IMR-90 (cell line): ENCODE measurements at regions not wholly inside any gene's neighbourhood (a gene's known extent, or its start where the extent isn't known, plus 50 kb on each side); places are given as distances from the start of the nearest gene placed in this dataset.

Source experiments
- ATAC-seq: fragments of 200-7000 bp; cut with Tn5 transposase; 2 replicates; pipeline ENCODE4 v1.9.1; 2020; ENCODE audit warnings: low read depth, mild to moderate bottlenecking, moderate library complexity
- BruUV-seq: library from RNA; stranded (reverse); fragments of 400-500 nt; replicated peaks from 2 replicates; lab custom pipeline; 2021; lab: Mats Ljungman, UMichigan
- CTCF ChIA-PET: fragments of 300-600 bp; formaldehyde crosslinking; extraction: SDS; loops from one replicate; lab custom pipeline; 2021; ENCODE audit warnings: antibody characterized with exemption; lab: Yijun Ruan, JAX
- POLR2A ChIA-PET: fragments of 300-600 bp; sonication (Branson Sonifier 250); formaldehyde crosslinking; loops from one replicate; lab custom pipeline; 2022; ENCODE audit warnings: antibody characterized with exemption; ENCODE audit not compliant: unreplicated experiment; lab: Charles Lee
- DNase-seq: peaks from one replicate; pipeline ENCODE4 v3.0.0; 2013
- H2AFZ ChIP-seq: replicated peaks from 2 replicates; pipeline ENCODE3; 2013; ENCODE audit warnings: low read length, mild to moderate bottlenecking; ENCODE audit not compliant: poor library complexity
- H2AK5ac ChIP-seq: 2 replicates; pipeline ENCODE4 v1.6.1; 2013; ENCODE audit warnings: low read depth, low read length, inconsistent platforms
- H2AK9ac ChIP-seq: replicated peaks from 2 replicates; pipeline ENCODE3; 2013; ENCODE audit warnings: mild to moderate bottlenecking, low read depth, low read length, moderate library complexity; ENCODE audit not compliant: poor library complexity
- H2BK120ac ChIP-seq: 2 replicates; pipeline ENCODE4 v1.6.1; 2013; ENCODE audit warnings: low read depth, low read length, inconsistent platforms
- H2BK15ac ChIP-seq: 3 replicates; pipeline ENCODE4 v1.6.1; 2013; ENCODE audit warnings: low read depth, low read length, inconsistent platforms
- H2BK20ac ChIP-seq: 2 replicates; pipeline ENCODE4 v1.6.1; 2013; ENCODE audit warnings: low read depth, mild to moderate bottlenecking, inconsistent platforms, low read length, moderate library complexity
- H2BK5ac ChIP-seq: 2 replicates; pipeline ENCODE4 v1.6.1; 2013; ENCODE audit warnings: mild to moderate bottlenecking, low read depth, low read length, inconsistent platforms; ENCODE audit not compliant: poor library complexity, severe bottlenecking
- H3K14ac ChIP-seq: replicated peaks from 2 replicates; pipeline ENCODE4 v1.6.1; 2013; ENCODE audit warnings: low read depth, low read length, inconsistent platforms
- H3K18ac ChIP-seq: 2 replicates; pipeline ENCODE4 v1.6.1; 2013; ENCODE audit warnings: low read depth, low read length, control low read depth
- H3K23ac ChIP-seq: 2 replicates; pipeline ENCODE4 v1.6.1; 2013; ENCODE audit warnings: low read depth, low read length, inconsistent platforms
- H3K27ac ChIP-seq: 2 replicates; pipeline ENCODE4 v1.5.1; 2013; ENCODE audit warnings: mild to moderate bottlenecking, control low read depth, low read length; ENCODE audit not compliant: insufficient read depth
- H3K27me3 ChIP-seq: 2 replicates; pipeline ENCODE4 v1.6.1; 2013; ENCODE audit warnings: low read length; ENCODE audit not compliant: control insufficient read depth, insufficient read depth
- H3K36me3 ChIP-seq: 2 replicates; pipeline ENCODE4 v1.6.1; 2013; ENCODE audit warnings: low read length, mixed read lengths; ENCODE audit not compliant: control insufficient read depth, insufficient read depth
- H3K4ac ChIP-seq: 2 replicates; pipeline ENCODE4 v1.6.1; 2013; ENCODE audit warnings: low read depth, low read length, inconsistent platforms
- H3K4me1 ChIP-seq: 2 replicates; pipeline ENCODE4 v1.6.1; 2013; ENCODE audit warnings: low read length, mixed read lengths; ENCODE audit not compliant: control insufficient read depth, insufficient read depth
- H3K4me2 ChIP-seq: 2 replicates; pipeline ENCODE4 v1.6.1; 2013; ENCODE audit warnings: low read depth, mild to moderate bottlenecking, control low read depth, low read length, moderate library complexity
- H3K4me3 ChIP-seq: 2 replicates; pipeline ENCODE4 v1.5.1; 2013; ENCODE audit warnings: low read depth, mild to moderate bottlenecking, control low read depth, low read length, moderate library complexity; ENCODE audit not compliant: insufficient read depth
- H3K56ac ChIP-seq: 2 replicates; pipeline ENCODE4 v1.6.1; 2013; ENCODE audit warnings: low read length, inconsistent platforms; ENCODE audit not compliant: insufficient read depth; ENCODE audit errors: extremely low read depth
- H3K79me1 ChIP-seq, 2 experiments: 2 replicates each; pipeline ENCODE4 v1.6.1; 2013; ENCODE audit warnings: low read length in 2 of 2, inconsistent platforms in 1 of 2, low read depth in 1 of 2
- H3K9ac ChIP-seq: 2 replicates; pipeline ENCODE4 v1.6.1; 2013; ENCODE audit warnings: low read depth, low read length, control low read depth
- H3K9me1 ChIP-seq: 2 replicates; pipeline ENCODE4 v1.6.1; 2013; ENCODE audit warnings: low read length, inconsistent platforms; ENCODE audit not compliant: insufficient read depth
- H3K9me3 ChIP-seq: 2 replicates; pipeline ENCODE4 v1.6.1; 2013; ENCODE audit warnings: low read length; ENCODE audit not compliant: control insufficient read depth, insufficient read depth
- H4K20me1 ChIP-seq: 2 replicates; pipeline ENCODE4 v1.6.1; 2013; ENCODE audit warnings: low read length, inconsistent platforms; ENCODE audit not compliant: insufficient read depth
- H4K5ac ChIP-seq: 2 replicates; pipeline ENCODE4 v1.6.1; 2013; ENCODE audit warnings: mild to moderate bottlenecking, low read depth, low read length, control low read depth
- H4K8ac ChIP-seq, 2 experiments: 2 replicates each; pipeline ENCODE4 v1.6.1; 2013; ENCODE audit warnings: low read depth in 2 of 2, low read length in 2 of 2, control low read depth in 1 of 2, inconsistent platforms in 1 of 2
- H4K91ac ChIP-seq: 2 replicates; pipeline ENCODE4 v1.6.1; 2013; ENCODE audit warnings: low read depth, low read length, inconsistent platforms; ENCODE audit not compliant: insufficient read depth
- CHD1 ChIP-seq: IDR thresholded peaks from 2 replicates; pipeline ENCODE4 v1.6.1; 2012; ENCODE audit warnings: low read depth, low read length, improper control_type of control experiment
- CTCF ChIP-seq: conservative IDR thresholded peaks from 2 replicates; pipeline ENCODE4 v1.5.1; 2012; ENCODE audit warnings: mild to moderate bottlenecking, low read depth, low read length, improper control_type of control experiment
- ELK1 ChIP-seq: fragments of 150-350 bp; IDR thresholded peaks from 2 replicates; pipeline ENCODE4 v1.6.1; 2016; ENCODE audit warnings: low read depth, mild to moderate bottlenecking, low read length, moderate library complexity, borderline replicate concordance
- RFX5 ChIP-seq: IDR thresholded peaks from 2 replicates; pipeline ENCODE4 v1.8.0; 2012; ENCODE audit warnings: low read depth, mild to moderate bottlenecking, low read length, moderate library complexity
- WGBS, 2 experiments: methylation state at CpG; one replicate each; pipeline versions ENCODE4 v1.1.5 to v1.1.7; 2013; ENCODE audit warnings: missing lambda C conversion rate in 2 of 2; ENCODE audit not compliant: insufficient read length in 1 of 2; ENCODE audit errors: extremely low coverage in 2 of 2; 5-methylcytosine and 5-hydroxymethylcytosine counted together
- dilution Hi-C: fragments of 300-500 bp; cut with HindIII; formaldehyde crosslinking; loops from one replicate; pipeline ENCODE4 v1.14.3; 2018; ENCODE audit warnings: low sequenced_read_pairs; ENCODE audit not compliant: unreplicated experiment
- in situ Hi-C: fragments of 300-500 bp; cut with MboI; formaldehyde crosslinking; loops from 3 replicates; pipeline ENCODE4 v1.14.3; 2019; ENCODE audit warnings: low sequenced_read_pairs, inconsistent platforms, mixed read lengths
- intact Hi-C: fragments of 100-400 bp; cut with micrococcal nuclease; formaldehyde crosslinking; loops from 2 replicates; pipeline ENCODE4 v1.10.0; 2022

- H3K4me2 ChIP-seq, result no peak overlapping the region
- ChIA-PET CTCF (no interaction called here), POLR2A (no interaction called here)
- H2AFZ ChIP-seq, result no peak overlapping the region
- WGBS, 2 experiments, result no CpG with 5 or more reads among the region's 2 CpGs
- no peak for ATAC-seq
- no peak overlapping the region for H3K18ac ChIP-seq
- DNase-seq, result no peak
- no peak overlapping the region for H3K4ac ChIP-seq
- H2BK120ac ChIP-seq, result no peak overlapping the region
- no peak overlapping the region for H3K27ac ChIP-seq
- BruUV-seq, result no TSS peak
- TF ChIP-seq CTCF (no peak), CHD1 (no peak), ELK1 (no peak), RFX5 (no peak)
- H3K79me1 ChIP-seq, result no peaks in the 10 kb centered on the region
- H3K14ac ChIP-seq, result no peak overlapping the region
- no peak overlapping the region for H4K8ac ChIP-seq
- no peak overlapping the region for H4K91ac ChIP-seq
- H3K9me3 ChIP-seq, result no peaks in the 10 kb centered on the region
- in situ Hi-C loops, result no loop called here
- no peak overlapping the region for H2BK5ac ChIP-seq
- no peak overlapping the region for H3K56ac ChIP-seq
- H4K5ac ChIP-seq, result no peak overlapping the region
- no peaks in the 10 kb centered on the region for H3K9me1 ChIP-seq
- no peak overlapping the region for H2AK9ac ChIP-seq
- H2BK20ac ChIP-seq, result no peak overlapping the region
- no peaks in the 10 kb centered on the region for H4K20me1 ChIP-seq
- no peaks in the 10 kb centered on the region for H3K4me1 ChIP-seq
- dilution Hi-C loops, result no loop called here
- no peak overlapping the region for H3K4me3 ChIP-seq
- H2AK5ac ChIP-seq, result no peak overlapping the region
- no peaks in the 10 kb centered on the region for H3K36me3 ChIP-seq
- H3K23ac ChIP-seq, result no peak overlapping the region
- no peak overlapping the region for H3K9ac ChIP-seq
- H2BK15ac ChIP-seq, result no peak overlapping the region
- intact Hi-C loops, result no loop called here
- H3K27me3 ChIP-seq, result no peaks in the 10 kb centered on the region
These were observed 282.2 kb downstream of the GUCY2F start for GRCh38 chrX:109199726-109200125.
